Hematopoietic multipotent progenitor cell (in vitro differentiated cells): ENCODE measurements at regions not wholly inside any gene's neighbourhood (a gene's known extent, or its start where the extent isn't known, plus 50 kb on each side); places are given as distances from the start of the nearest gene placed in this dataset.
A peak's percentile ranks its signal among the peaks of the same experiment; 100 is the strongest.
"Not testable (repeated sequence)": the region's sequence is repeated elsewhere in the genome, so short reads cannot be mapped to it uniquely, and the experiment has no call there.

Experiments used
- DNase-seq, 3 donors: peaks; one replicate each; pipeline ENCODE4 v3.0.0-alpha.2; 2011 to 2015; ENCODE audit warnings: low read depth in 2 of 3, low spot score in 2 of 3

- no peak for DNase-seq
These were observed 102.9 kb upstream of the ETV1 start for GRCh38 chr7:14092331-14092730.

- DNase-seq: no peak
These were observed 96.4 kb upstream of the ETV1 start for GRCh38 chr7:14085901-14086300.

GRCh38 chr7:14083761-14084160, 94.3 kb upstream of the ETV1 start:
- DNase-seq: no peak

- DNase-seq: no peak
These were observed 84.5 kb upstream of the ETV1 start for GRCh38 chr7:14073988-14074387.

GRCh38 chr7:14073543-14073942, 84.1 kb upstream of the ETV1 start:
- DNase-seq: no peak

- DNase-seq: peak in 1 of 3 donors; percentile 56
These were observed 81.6 kb upstream of the ETV1 start for GRCh38 chr7:14071045-14071444.

GRCh38 chr7:14069961-14070360, 80.5 kb upstream of the ETV1 start:
- no peak for DNase-seq

GRCh38 chr7:14066783-14067182, 77.3 kb upstream of the ETV1 start:
- not testable (repeated sequence) for DNase-seq

- DNase-seq: no peak
These were observed 75.8 kb upstream of the ETV1 start for GRCh38 chr7:14065286-14065685.

- no peak for DNase-seq
These were observed 66.3 kb upstream of the ETV1 start for GRCh38 chr7:14055813-14056212.

- no peak for DNase-seq
These were observed 64.7 kb upstream of the ETV1 start for GRCh38 chr7:14054125-14054524.

- DNase-seq: no peak
These were observed 59.4 kb upstream of the ETV1 start for GRCh38 chr7:14048889-14049288.

- DNase-seq: peak in 2 of 3 donors; percentile 17 to 65
These were observed 58.4 kb upstream of the ETV1 start for GRCh38 chr7:14047709-14048399.

- DNase-seq: no peak
These were observed 56.2 kb upstream of the ETV1 start for GRCh38 chr7:14045651-14046050.

- no peak for DNase-seq
These were observed 51.1 kb upstream of the ETV1 start for GRCh38 chr7:14040528-14040927.
